SIG-M5 treated with dmso at 0.1 percent for 504 hours (cell line): ENCODE measurements at regions not wholly inside any gene's neighbourhood (a gene's known extent, or its start where the extent isn't known, plus 50 kb on each side); places are given as distances from the start of the nearest gene placed in this dataset.
"Not testable (repeated sequence)": the region's sequence is repeated elsewhere in the genome, so short reads cannot be mapped to it uniquely, and the experiment has no call there.

ENCODE experiments used
- DNase-seq: peaks from one replicate; lab custom pipeline; 2025; ENCODE audit not compliant: unreplicated experiment; lab: John Stamatoyannopoulos, UW

DNA sequence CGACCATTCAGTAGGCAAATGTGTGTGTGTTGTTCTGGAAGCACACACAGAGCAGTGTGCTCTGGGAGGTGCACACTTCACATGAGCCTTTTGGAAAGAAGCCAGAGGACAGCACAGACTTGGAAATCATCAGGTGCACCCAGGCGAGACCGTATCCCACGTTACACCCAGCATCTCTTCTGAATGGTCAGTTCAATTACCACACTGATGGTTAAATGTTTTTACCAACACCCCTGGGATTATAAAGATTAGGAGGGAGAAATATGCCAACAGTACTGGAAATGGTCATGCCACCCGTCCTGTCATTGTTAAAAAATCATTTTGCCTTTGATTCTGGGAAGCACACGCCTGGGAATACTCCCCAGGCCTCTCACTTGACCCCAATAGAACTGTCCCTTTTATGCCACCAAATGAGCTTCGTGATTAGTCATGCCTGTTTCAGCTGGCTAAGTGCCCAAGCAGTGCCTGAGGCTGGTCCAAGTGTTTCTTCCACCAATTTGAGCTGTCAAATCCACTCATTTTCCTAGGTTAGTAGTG, 183.7 kb downstream of the NRP2 start:
- no peak for DNase-seq

DNA sequence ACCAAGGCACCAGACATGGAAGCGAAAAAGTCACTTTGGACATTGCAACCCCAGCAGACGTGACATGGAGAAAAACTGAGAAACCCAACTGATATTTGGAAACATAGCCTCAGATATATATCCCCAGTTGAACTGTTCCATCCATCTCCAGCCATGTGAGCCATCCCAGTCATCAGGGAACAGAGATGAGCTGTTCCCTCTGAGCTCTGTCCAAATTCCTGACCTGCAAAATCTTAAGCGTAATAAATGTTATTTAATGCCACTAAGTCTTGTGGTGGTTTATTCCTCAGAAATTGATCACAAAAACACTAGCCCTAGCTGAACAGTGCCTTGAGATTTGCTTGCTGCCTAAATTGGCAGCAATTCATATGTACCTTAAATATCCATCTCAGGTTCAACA, 182.8 kb downstream of the NRP2 start:
- DNase-seq = no peak

DNA sequence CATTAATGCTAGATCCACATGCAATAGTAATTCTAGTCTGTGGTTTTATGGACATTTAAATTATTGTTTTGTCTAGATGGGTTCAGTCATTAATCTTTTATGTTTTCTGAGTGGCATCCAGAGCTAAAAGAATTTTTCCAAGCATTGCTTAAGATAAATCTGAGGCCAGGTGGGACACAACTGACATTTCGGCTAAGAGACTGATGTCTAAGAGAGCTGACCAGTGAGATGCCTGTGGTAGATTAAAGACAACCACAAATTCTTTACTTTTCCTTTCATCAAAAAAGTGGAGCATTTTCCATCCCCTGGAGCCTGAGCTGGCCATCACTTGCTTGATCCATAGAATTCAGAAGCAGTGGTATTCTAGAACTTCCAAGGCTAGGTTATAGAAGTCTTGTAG, 182.2 kb downstream of the NRP2 start:
- no peak for DNase-seq

DNA sequence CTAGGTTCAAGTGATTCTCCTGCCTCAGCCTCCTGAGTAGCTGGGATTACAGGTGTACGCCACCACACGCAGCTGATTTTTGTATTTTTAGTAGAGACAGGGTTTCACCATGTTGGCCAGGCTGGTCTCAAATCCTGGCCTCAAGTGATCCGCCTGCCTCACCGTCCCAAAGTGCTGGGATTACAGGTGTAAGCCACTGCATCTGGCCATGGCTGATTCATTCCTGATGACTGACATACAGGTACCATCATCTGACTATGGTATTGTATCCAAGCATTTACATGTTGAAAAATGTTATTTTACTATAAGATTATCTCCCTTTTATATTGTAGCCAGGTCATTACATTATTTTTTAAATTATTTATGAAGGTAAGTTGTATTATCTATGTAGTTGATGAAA, 180.5 kb downstream of the NRP2 start:
- DNase-seq = not testable (repeated sequence)

DNA sequence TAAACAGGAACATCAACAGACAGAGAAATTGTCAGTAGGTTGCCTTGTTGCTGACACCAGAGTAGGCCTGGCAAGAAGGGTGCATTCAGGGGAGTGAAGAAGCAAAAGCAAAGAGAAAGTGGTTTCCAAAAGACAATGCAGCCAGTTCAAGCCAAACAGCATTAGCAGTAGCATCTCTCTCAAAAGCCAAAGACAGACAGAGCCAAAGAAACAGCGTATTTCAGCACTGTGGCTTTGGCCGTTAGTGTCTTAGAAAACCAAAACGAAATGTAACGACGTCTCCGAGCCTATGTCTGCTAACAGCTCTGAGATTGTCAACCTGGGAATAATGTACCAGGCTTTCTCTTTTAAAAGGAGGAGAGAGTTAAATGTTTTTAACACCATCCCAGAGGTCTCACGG, 178.6 kb downstream of the NRP2 start:
- DNase-seq = no peak

DNA sequence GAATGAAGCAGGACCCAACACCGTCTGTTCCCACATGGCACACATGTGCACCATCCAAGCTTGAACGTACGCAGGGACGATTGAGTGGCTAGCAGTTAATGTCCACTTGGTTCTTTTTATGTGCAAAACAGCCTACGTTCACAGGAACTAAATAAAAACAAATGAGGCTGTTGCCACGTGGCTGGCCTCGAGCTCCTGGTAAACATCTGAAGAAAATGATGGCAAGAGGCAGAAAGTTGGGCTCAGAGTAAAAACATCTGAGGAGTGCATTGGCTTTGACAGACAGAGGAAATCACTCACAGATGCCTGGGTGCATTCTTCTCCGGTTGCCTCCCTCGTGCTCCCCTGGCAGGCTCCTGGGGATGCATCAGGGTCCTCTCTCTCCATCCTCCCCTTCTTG, 177.9 kb downstream of the NRP2 start:
- DNase-seq = no peak

DNA sequence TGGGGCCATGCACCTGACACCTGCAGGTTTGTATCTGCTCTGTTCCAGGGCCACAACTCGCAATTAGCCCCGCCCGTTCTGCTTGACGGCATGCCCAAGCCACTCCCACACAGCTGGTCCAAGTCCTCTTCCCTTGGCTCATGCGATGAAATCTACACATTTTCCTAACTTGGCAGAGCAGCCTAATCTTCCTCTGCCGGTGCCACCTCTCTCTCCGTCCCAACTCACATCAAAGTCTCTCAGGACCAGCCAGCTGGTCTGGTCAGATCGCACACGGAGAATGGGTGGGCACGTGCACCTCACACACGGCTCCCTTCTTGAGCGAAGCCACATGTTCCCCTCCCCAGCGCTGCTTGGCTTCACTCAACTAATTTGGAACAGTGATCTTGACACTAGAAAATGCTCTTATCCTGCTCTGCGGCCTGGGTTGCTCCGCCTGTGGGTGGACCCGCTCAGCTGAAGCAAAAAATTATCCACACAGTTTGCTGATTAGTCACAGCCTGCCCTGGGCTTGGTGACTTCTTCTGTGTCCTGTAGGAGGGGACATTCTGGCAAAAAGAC, 176.7 kb downstream of the NRP2 start:
- no peak for DNase-seq

DNA sequence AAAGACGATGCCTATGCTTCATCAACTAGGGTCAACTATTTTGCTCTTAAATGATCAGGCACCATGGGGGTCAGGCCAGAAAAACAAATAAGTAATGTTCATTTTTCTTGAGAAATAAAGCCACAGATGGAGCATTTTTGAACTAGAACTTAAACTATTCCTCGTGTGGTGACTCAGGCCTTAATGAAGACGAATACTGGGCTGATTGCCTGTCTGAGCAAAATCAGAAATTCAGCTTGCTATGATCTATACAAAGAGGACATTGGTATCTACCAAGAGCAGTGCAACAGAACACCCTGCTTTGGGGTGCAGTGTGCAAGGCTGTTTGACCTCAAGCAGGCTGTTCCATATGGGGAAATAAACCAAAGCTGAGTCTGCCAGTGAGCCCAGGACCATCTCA, 176.0 kb downstream of the NRP2 start:
- no peak for DNase-seq

DNA sequence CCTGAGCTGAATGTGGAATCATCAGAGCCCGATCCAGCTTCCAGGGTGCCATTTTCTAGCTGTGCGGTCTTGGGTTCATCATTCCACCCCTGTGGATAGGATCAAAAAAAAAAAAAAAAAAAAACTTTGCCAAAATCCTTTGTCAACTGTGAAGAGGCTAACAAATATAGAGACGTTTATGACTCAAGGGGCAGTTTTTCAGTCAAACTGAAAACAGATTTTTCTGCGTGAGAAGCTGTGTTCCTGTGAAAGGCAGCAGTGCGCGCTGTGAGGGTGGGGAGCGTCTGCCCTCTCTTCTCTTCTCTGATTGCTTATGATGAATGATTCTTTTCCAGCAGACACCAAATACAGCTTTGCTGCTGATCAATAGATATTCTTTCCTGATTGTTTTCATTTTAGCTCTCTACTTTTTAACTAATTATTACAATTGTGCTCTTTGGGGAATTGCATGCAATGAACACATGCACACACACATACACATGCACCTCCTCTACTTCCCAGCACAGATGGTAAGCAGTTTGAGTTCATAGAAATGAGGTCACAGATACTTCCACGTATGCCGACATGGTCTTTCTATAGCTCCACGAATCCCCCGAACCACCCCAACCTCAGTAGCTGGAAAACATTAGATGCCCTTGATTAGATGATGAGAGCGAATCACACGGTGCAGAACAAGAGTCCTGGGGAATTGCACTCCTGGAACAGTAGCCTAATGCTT, 175.4 kb downstream of the NRP2 start:
- DNase-seq = no peak

DNA sequence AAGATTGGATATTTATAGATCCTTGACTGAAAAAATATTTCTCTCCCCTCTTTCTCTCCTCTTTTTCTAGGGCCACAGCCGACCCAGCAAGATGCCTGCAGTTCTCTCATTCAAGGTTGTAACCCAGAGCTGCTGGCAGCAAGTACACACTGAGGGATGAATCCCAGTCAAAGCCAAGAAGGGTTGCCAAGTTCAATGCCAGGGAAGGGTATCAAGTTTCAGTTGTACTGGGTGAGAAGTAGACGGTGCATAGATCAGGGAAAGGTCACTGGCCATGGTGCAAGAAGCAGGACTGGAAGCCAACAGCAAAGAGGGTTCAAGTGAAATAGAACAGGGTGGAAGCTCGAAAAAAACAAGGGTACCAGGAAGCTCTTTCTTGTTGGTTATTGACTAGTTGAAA, 170.2 kb downstream of the NRP2 start:
- DNase-seq = no peak

DNA sequence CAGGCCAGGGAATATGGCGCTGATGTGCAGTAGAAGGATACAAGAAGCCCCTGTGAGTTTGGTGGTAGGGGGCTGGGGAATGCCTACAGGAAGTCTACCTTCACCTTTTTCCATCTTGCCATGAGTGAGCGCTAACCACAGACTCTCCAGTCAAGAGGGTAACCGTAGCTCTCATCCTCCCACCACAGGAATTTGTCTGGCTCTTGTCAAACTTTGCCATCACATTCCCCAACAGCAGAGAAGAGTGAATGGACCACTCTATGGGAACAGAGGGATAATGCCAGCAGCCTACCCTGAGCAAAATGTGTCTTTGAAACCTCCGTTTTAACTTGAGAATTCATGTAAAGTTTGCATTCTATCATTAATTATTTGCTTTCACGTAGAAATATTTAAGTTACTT, 168.3 kb downstream of the NRP2 start:
- no peak for DNase-seq

DNA sequence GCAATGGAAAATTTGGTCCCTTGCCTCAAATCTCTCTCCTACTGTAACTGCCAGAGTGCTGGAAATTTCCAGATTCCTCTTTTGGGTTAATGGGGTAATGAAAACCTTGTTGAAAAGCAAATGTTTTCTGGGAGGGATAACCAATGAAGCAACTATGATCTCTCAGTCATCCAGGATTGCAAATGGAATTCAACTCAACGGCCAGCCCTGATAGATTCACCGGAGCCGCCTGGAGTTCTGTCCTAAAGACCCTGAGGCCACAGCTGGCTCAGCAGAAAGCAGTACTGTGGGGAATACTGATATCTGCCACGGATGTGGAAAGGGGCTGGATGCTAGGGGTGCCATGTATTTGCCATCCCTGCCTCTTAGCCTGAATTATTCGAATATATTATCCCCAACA, 167.8 kb downstream of the NRP2 start:
- no peak for DNase-seq

DNA sequence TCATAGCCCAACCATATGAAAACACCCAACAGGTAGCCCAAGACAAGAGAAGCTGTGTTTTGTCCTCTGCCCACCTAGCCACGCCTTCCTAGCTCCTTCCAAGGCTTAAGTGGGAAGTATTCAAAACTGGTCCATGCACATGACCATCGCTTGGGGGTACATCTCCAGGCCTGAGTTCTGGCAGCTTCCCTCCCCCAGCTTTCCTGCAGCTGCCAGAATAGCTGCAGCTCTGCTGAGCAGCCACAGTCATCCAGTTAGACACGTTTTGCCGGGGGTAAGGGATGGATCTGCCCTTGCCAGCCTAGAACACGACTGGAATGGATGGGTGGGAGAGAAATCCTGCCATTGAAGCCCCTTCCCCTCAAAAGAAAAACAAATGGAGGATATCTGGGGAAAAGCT, 166.8 kb downstream of the NRP2 start:
- no peak for DNase-seq

DNA sequence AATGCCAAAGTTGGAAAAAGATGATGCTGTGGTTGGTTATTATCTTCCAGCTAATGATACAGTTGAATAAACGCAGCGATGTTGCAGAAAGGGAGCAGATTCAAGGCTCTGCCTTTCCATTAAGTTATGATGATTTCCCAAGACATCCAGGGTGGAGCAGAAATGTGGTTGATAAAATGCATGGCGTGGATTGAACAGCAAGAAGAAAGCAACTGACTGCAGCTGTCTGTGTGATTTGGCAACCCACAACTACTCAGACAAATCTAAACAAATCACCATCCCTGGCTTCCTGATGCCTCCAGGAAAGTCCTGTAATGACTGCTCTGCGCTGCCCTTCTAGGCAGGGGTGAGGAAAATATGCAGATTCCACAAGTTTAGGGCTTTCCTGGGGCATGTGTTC, 166.3 kb downstream of the NRP2 start:
- DNase-seq = no peak
